GM19239 (cell line): ENCODE measurements at regions not wholly inside any gene's neighbourhood (a gene's known extent, or its start where the extent isn't known, plus 50 kb on each side); places are given as distances from the start of the nearest gene placed in this dataset.
"Not testable (repeated sequence)": the region's sequence is repeated elsewhere in the genome, so short reads cannot be mapped to it uniquely, and the experiment has no call there.

ENCODE experiments used
- DNase-seq: peaks from one replicate; pipeline ENCODE4 v3.0.0; 2011; ENCODE audit warnings: low spot score; ENCODE audit not compliant: insufficient read length
- FAIRE-seq: peaks from 2 replicates; lab custom pipeline; 2011; peaks lifted over from hg19 to GRCh38; lab: Jason Lieb, UNC

DNA sequence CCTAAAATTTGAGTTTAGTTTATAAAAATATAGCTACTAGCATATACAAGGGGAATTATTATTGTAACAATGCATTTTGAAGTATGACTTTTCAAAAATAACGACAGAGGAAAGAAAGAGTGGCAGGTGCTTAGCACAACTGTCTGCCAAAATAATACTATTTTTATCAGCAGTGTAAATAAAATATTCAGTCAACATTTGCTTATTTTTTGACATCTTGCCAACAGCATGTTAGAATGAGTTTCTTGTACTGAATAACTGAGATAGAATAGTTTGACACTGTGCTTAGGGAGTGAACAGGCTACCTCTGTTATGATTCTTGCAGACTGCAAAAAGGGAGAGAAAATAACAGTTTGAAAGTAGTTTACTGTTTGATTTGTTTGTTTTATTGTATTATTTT is 909.8 kb downstream of the BRINP3 start:
- DNase-seq, result no peak
- FAIRE-seq, result no peak

DNA sequence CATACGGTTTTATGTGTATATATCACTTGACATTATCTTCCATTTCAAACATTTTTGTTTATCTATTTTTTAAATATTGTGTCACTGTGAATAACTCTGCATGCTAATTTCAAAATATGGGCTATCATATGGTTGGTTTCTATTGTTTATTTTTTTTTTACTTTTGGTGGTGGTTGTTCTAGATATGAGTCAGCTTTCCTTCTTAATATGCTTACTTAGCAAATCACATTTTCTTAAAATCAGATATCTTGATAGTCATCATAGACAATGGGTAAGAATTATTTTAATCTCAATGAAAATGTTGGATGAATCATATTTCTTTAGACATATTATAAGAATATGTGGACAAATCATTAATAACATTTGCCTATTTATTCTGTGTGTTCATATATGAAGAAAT is 881.5 kb downstream of the BRINP3 start:
- no peak for DNase-seq
- FAIRE-seq, result no peak

DNA sequence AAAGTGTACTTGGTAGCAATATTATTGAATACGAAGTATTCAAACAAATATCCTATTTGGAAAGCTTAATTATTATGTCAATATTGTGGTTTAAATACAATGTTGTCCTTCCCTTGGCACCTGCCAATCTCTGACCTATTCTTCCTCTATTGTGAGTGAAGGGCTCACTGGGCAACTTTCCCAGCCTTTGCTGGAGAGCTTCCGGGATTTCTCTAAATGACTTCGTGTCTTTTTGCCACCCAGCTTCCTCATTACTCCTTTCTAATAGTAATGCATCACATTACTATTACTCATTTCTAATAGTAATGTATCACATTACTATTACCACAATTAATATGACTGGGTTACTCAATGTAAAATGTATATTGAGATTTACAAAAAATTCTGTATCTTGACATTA is 880.6 kb downstream of the BRINP3 start:
- no peak for FAIRE-seq
- DNase-seq, result no peak

DNA sequence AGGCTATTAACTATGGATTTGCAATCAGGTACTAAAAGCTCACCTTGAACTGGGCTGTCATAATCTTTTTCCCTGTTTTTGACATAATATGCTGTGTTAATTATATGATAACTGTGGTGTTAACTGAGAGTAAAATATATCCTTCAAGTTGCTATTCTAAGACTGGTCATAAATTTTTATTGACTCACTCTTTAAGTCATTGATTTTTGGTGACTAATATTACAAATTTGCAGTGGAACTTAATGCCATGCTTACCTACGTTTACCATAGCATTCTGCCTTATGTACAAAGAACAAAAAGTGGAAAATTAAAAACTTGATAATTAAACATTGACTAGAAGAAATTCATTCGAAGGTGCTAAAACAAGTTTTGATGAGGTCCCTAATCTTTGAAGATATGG is 872.4 kb downstream of the BRINP3 start:
- DNase-seq (no peak), FAIRE-seq (no peak)

DNA sequence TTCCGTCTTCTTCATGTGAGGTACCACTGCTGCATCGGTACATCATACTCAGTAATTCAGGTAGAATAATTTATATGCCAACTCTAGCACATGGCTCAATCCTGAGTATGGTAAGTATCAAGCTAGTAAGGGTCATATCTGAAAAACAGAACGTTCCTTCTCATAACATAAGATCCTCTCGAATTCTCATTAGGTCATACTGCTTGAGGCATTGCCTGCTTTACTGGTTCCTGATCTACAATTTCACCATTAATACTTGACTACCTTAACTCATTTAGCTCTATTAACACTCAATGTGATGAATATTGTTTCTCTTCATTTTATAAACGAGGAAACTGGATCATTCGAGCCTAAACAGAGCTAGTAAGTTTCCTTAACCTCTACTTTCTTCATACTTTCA is 871.6 kb downstream of the BRINP3 start:
- no peak for FAIRE-seq
- DNase-seq, result no peak

DNA sequence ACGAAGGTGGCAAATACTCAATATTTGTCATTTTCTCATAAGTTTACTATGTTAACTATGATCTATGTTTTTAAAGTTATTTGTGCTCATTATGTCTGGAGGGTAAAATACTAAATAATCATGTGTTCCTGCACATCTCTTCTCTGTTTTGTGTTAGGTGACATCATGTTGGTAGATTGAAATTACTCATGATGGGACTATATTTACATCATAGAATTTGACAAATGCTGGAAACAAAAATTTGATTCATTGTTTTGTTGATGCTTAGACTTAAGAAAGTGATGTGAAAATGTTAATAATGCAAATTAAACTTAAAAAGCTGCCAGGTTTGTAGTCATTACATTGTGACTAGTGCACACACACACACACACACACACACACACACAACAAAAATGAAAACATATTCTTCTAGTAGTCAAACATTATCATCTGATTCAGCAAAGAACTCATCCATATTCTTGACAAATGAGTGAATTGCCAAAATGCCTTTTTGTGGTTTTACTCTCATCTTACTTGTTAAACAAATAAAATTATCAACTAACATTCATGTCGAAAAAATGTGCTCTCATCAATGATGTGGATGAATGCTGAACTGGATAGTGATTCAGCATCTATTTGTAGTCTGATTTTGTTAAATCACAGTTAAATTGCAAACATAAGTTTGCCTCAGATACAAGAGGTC is 870.7 kb downstream of the BRINP3 start:
- FAIRE-seq, result no peak
- DNase-seq, result no peak

DNA sequence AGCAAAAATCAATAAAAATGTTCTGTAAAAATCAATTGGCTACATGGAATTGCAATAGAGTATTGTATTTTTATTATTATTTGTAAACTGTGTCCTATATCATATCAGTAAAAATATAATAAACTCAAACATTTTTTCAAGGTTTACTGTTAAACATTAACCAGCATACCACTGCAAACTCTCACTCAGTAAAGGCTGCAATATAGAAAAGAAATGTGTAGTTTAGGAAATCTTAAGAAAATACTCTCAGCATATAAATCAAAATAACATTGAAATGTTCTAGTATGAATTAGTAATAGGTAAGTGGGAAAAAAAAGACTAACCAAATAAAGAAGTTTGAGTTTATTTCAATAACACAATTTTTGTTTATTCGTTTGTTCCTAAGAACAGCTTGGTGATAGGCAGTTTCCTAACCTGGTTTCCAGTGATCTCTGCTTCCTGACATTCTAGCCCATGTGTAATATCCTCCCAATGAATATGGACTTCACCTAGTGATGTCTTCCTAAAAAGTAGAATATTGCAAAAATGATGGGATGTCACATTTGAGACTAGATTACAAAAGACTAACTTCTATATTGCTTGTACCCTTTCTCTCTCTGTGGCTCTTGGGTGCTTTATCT is 870.1 kb downstream of the BRINP3 start:
- DNase-seq (no peak), FAIRE-seq (no peak)

DNA sequence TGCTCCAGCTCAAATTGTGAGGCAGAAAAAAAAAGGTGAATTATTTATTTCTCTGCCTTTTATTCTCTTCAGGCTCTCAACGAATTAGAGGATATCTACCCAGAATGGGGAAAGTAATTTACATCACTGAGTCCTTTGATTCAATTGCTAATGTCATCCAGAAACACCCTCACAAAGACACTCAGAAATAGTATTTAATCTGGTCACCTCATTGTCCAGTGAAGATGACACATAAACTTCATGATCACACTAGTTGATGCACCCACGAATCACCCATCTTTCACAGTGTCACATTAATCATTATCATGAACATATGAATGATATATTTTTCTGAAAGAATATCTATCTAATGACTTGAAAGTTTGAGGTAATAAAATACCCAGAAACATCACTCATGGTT is 868.5 kb downstream of the BRINP3 start:
- FAIRE-seq (no peak), DNase-seq (no peak)

DNA sequence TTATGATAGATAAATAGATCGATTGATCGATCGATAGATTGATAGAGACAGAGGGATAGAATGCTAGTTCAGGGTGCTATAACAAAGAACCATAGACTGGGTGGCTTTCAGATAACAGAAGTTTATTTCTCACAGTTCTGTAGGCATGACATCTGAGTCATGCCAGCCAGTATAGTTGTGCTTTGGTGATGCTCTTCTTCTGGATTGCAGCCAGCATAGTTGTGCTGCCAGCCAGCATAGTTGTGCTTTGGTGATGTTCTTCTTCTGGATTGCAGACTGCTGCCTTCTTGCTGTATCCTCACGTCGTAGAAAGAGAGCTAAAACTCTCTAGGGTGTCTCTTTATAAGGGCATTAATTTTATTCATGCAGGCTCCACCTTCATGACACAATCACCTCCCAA is 860.8 kb downstream of the BRINP3 start:
- no peak for FAIRE-seq
- no peak for DNase-seq

DNA sequence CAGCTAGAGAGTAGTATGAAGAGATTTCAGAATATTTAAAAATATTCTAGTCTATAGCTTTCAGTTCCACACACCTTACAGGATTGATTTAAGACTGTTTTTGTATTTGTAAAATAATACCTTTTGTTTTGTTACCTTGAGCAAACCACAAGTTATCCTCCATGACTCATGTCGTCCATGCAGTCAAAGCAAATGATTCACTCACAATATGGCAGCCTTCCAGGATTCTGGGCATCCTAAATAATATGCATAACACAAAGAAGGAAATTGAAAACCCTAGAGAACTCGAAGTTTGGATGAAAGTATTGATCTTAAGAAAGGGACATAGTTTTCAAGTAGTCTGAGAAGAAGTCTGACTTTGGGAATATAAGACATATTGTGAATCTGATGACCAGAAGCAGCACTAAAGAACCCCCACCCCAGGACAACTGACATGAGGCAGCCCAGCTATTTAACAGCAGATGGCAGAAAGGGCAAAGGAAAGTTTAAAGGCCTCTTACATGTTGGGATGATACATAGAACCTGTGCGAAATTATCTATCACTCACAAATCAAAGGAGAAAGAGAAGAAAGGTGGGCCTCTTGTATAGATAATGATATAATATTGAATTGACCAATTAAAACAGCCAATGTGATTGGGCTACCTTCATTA is 857.9 kb downstream of the BRINP3 start:
- FAIRE-seq, result peak; percentile 14
- no peak for DNase-seq

DNA sequence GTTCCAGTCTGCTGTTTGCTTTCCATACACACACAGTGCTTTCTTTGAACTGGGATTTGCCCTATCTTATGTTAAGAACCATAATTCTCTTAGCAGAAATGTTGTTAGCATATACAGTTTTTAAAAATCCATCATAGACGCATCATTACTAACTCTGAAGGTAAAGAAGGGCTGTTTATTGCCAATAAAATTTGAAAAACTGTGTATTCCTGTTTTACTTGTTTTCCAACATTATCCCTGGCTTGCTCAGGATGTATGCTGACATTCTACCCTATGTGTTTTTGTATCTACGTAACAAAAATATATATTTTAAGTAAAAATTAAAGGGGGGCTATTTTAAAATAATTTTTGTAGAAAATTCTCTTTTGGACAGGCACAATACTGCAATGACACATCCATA is 857.2 kb downstream of the BRINP3 start:
- FAIRE-seq, result no peak

DNA sequence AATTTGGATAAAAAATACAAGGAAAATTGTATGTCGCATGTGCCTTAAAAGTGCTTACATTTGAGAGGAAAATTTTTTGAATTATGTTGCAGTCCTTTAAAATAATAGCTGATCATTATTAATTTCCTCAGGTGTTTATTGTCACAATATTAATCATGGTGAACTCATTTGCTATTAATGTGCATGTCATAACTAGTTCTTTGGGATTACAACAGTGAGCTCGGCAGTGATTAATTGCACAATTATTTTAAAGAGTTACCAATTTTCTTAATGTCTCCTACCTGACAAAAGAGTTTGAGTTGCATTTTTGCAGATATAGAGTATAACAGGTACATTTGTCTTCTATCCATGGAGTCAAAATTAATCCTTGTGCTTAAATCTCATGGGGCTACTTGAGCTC is 854.3 kb downstream of the BRINP3 start:
- FAIRE-seq, result no peak
- no peak for DNase-seq

More for the DNA sequence above, 857.2 kb downstream of the BRINP3 start:
- no peak for DNase-seq

DNA sequence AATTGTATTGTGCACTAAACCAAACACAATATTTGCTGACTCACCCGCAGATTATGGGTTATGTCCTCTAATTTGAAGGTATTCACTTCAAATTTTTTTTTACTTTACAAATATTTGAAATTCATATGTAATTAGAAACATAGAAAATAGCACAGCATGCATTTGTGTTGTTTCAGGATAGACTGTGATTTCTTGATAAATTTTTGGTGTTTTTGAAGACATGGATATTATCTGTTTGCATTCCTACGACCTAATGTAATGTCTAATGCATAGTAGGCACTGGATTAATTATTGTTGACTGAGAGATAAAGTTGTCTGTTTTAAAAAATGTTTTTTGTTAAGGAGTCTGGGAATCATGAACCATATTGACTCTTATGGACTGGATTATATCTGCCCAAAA is 850.2 kb downstream of the BRINP3 start:
- DNase-seq, result no peak
- FAIRE-seq, result no peak

DNA sequence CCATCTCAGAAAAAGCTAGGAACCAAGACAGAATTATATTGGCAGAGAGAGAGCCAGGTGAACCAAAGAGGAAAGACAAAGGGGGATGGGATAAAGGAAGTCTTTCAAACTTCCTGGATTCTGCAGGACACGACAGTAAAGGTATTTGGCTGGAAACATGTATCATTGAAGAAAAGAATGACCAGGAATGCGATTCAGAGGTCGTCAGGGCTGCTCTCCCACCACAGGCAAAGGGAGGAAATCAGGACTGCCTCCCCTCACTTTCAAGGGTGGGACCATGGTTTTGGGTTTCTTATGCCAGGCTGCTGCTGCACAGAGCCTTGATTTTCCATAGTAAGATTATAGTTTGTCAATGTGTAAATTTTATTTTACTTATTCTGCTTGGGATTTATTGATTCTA is 848.8 kb downstream of the BRINP3 start:
- FAIRE-seq (no peak), DNase-seq (no peak)

DNA sequence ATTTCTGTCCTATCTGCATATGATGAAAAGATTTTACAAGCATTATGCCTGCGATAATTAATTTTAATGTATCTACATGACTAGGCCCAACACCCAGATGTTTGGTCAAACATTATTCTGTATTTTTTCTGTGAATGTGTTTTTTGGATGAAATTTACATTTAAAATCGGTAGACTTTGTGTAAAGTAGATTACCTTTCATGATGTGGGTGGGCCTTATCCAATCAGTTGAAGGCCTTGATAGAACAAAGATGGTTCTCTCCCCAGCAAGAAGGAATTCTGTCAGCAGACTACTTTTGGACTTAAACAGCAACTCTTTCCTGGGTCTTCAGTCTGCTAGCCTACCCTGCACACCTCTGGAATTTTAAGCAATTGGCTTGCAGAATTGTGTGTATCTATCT is 844.0 kb downstream of the BRINP3 start:
- no peak for FAIRE-seq
- DNase-seq, result no peak

DNA sequence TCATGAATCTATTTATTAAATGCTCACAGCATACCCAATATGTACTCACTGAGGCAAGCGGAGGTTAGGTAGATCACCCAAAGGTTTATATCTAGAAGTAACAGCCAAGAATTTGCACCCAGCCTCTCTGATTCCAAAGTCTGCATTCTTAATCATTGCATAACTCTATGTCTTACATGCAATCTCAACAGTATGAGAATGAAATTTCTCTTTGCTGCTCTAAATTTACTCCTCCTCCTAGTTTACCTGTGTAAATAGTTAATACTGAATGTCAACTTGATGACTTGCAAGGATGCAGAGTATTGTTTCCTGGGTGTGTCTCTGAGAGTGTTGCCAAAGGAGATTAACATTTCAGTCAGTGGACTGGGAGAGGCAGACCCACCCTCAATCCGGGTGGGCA is 840.6 kb downstream of the BRINP3 start:
- DNase-seq, result no peak
- no peak for FAIRE-seq

DNA sequence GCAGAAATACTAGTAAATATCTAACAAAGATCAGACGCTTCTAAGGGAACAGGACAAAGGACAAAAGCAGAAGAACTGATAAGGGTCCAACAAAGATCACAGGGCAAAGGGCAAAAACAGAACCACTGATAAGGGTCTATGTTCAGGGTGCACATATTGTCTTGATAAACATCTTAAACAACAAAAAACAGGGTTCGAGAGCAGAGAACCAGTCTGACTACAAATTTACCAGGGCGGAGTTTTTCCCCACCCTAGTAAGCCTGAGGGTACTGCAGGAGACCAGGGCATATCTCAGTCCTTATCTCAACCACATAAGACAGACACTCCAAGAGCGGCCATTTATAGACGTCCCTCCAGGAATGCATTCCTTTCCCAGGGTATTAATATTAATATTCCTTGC is 833.5 kb downstream of the BRINP3 start:
- FAIRE-seq, DNase-seq: not testable (repeated sequence)

DNA sequence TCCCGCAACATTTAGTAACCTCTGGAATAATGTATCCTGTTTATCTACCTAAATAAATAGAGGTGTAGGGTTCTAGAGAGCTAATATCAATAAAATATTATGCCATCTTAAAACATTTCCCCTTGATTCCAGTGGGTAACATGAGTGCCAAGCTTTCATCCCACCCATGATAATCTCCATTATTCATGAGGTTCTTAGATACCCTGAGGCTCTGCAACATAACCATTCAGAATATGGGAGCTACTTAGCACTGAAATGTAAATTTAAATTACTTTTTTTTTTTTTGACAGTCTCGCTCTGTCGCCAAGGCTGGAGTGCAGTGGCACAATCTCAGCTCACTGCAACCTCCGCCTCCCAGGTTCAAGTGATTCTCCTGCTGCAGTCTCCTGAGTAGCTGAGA is 832.7 kb downstream of the BRINP3 start:
- DNase-seq (no peak), FAIRE-seq (no peak)

DNA sequence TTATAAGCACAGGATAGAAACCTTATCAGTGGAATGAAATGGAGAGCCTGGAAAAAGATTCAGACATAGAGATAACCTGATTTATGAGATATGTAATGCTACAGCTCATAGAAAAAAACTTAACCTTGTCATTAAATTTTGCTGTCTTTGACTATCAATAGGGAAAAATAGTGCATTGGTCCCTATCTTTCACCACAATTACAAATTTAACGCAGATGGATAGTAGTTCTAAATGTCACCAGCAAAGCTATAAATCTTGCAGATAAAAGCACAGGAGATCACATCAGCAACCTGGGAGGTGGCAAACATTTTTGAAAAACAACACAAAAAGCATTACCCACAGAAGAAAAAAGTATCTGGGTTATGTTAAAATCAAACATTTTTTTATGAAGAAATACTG is 831.6 kb downstream of the BRINP3 start:
- FAIRE-seq, result no peak
- no peak for DNase-seq

DNA sequence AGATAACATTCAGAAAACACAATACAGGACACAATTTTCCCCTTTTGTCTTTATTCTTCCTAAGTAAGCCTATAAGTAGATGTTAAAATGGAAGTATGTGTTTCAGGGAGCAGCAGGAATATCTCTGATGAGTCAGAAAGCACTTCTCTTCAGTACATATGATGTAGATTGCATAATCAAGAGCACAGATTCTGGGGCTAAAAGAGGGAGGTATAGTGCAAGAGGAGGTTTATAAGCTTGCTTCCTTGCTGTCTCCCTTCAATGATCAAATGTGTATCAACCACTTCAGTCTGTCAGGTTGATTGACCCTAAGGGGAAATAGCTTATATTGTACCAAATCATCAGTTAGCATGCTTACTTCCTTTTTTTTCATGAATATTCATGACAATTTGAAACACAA is 822.8 kb downstream of the BRINP3 start:
- FAIRE-seq (no peak), DNase-seq (no peak)

DNA sequence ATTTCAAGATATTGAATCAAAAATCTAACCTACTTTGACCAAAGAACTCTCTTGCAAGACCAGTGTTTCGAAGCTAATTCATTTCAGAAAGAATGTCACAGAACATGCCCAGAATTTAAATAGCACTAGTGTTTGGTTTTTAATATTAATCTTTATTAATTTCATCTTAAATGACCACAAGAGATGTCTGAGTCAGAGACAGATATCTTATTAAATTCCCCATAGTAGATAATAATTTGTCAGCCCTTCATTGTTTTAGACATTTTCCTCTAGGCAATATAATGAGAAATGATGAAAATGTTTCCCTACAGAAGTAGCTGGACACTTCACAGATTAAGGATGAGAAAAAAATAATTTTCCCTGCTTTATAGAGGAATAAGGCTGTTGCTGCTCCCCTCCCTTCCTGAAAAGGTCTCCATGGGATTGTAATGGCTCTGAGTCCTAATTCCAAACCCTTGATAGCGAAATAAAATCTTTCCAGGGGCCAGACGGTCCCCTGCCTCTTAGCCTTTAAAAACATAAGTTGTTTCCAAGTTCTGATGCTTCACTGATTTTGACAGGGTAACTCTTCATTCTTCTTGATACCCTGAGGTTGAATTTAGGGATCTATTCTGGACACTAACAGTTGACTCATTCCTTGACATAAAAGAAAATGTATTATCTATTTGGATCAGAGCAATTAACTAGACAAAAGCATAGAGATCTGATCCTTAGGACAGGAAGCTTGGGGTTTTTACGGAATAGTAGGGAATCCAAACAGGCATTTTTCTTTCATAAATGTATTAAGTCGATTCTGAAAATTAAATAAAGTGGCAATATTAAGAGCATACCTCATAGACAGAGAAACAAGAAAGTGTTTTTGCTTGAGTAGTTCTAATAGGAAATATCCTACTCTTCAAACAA is 820.8 kb downstream of the BRINP3 start:
- no peak for DNase-seq
- FAIRE-seq, result no peak
